ENCODE measurements at regions not wholly inside any gene's neighbourhood (a gene's known extent, or its start where the extent isn't known, plus 50 kb on each side); places are given as distances from the start of the nearest gene placed in this dataset.

DNA sequence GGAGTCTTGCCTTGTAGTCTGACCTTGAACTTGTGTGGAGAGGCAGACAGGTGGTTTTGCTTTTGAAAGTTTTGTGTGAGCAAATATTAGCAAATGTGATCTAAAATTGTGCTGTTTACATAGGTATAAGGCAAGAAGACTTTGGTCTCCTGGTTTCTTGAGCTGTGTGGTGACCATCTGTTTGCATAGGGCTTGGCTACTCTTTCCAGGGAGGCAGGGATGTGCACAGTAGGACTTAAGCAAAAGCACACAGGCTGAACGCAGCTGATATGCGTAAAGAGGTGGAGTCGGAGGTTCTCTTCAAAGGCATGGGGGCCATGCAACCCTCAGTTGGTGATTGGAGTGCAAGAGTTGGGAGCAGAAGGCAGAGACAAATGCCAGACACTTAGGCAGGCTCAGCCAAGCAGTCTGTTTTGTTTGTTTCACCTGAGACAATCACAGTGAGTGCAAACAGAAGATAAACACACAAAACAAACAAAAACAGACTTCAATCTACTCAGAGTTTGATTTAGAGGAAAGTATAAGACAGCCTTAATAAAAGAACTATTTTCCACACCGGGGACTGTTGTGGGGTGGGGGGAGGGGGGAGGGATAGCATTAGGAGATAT lies 744.2 kb downstream of the MTRR start:
- Histone ChIP-seq H2AFZ (ENCODE audit: control insufficient read depth, low read length) (no peak overlapping the region), H3K4me3 (ENCODE audit: control insufficient read depth in 2 of 3, extremely low read depth in 1 of 3, insufficient read depth in 2 of 3, low read depth in 1 of 3, low read length in 3 of 3) (no peak overlapping the region), H3K9me3 (ENCODE audit: control insufficient read depth, low read depth, low read length) (peaks cover 2% of the 10 kb centered on the region), H4K20me1 (ENCODE audit: control insufficient read depth, extremely low read depth, insufficient read depth, low read length) (no peaks in the 10 kb centered on the region), H3K4me2 (ENCODE audit: control insufficient read depth, extremely low read depth, insufficient read depth, low read depth, low read length) (no peak overlapping the region), H3K36me3 (ENCODE audit: control insufficient read depth in 2 of 2, extremely low read depth in 1 of 2, insufficient read depth in 2 of 2, low read length in 2 of 2) (no peaks in the 10 kb centered on the region), H3K27me3 (ENCODE audit: control insufficient read depth, extremely low read depth, insufficient read depth, low read length) (no peaks in the 10 kb centered on the region), H3K9me1 (ENCODE audit: control insufficient read depth, extremely low read depth, insufficient read depth, low read length) (no peaks in the 10 kb centered on the region), H3K79me2 (ENCODE audit: control insufficient read depth, insufficient read depth, low read length) (no peaks in the 10 kb centered on the region), H3K4me1 (ENCODE audit: control insufficient read depth, extremely low read depth, insufficient read depth, low read length) (no peaks in the 10 kb centered on the region), H3K9ac (ENCODE audit: control insufficient read depth, extremely low read depth, insufficient read depth, low read length) (no peak overlapping the region), H3K27ac (ENCODE audit: control insufficient read depth, insufficient read depth, low read length) (no peak overlapping the region)
- TF ChIP-seq EZH2 (IDR thresholded peaks at IDR 0.05; ENCODE audit: low read length), result no peak
- no peak for TF ChIP-seq CTCF (optimal IDR thresholded peaks at IDR 0.05 in 1 of 3, IDR thresholded peaks at IDR 0.05 in 1 of 3, conservative IDR thresholded peaks at IDR 0.05 in 1 of 3; ENCODE audit: extremely low read depth in 1 of 3, insufficient read depth in 2 of 3, low read length in 3 of 3)
- no peak for DNase-seq (ENCODE audit: low read depth, low spot score)
- dilution Hi-C loops (cut with MboI; ENCODE audit: extremely low pct_ligation_motif_present, low sequenced_read_pairs), result no loop called here
- FAIRE-seq, result no peak

DNA sequence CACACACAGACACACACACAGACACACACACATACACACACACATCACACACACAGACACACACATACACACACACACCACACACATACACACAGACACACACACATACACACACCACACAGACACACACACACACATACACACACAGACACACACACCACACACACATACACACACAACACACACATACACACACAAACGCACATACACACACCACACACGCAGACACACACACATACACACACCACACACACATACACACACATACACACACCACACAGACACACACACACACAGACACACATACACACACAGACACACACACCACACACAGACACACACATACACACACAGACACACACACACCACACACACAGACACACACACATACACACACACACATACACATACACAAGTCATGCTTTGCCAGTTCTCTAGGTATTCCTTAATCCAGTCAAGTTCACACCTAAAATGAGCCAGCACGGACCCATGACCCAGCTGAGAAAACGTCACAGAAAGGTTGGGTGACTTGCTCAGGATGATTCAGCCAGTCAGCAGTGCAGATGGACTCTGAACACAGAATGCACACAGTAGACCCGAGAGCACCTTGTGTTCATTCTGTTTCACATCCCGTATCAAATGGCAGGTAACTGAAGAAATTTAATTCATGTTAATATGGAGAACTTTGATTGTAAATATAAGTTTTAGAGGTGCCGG lies 746.4 kb downstream of the MTRR start:
- no peak overlapping the region for H3K4me3 ChIP-seq (ENCODE audit: control insufficient read depth in 2 of 3, extremely low read depth in 1 of 3, insufficient read depth in 2 of 3, low read depth in 1 of 3, low read length in 3 of 3)
- no peaks in the 10 kb centered on the region for H3K9me1 ChIP-seq (ENCODE audit: control insufficient read depth, extremely low read depth, insufficient read depth, low read length)
- dilution Hi-C loops (cut with MboI; ENCODE audit: extremely low pct_ligation_motif_present, low sequenced_read_pairs), result no loop called here

More for the DNA sequence above, 746.4 kb downstream of the MTRR start:
- Histone ChIP-seq H2AFZ (ENCODE audit: control insufficient read depth, low read length) (no peak overlapping the region), H3K27me3 (ENCODE audit: control insufficient read depth, extremely low read depth, insufficient read depth, low read length) (no peaks in the 10 kb centered on the region), H3K9ac (ENCODE audit: control insufficient read depth, extremely low read depth, insufficient read depth, low read length) (no peak overlapping the region), H3K36me3 (ENCODE audit: control insufficient read depth in 2 of 2, extremely low read depth in 1 of 2, insufficient read depth in 2 of 2, low read length in 2 of 2) (no peaks in the 10 kb centered on the region), H3K27ac (ENCODE audit: control insufficient read depth, insufficient read depth, low read length) (no peak overlapping the region), H4K20me1 (ENCODE audit: control insufficient read depth, extremely low read depth, insufficient read depth, low read length) (no peaks in the 10 kb centered on the region), H3K4me1 (ENCODE audit: control insufficient read depth, extremely low read depth, insufficient read depth, low read length) (no peaks in the 10 kb centered on the region), H3K4me2 (ENCODE audit: control insufficient read depth, extremely low read depth, insufficient read depth, low read depth, low read length) (no peak overlapping the region), H3K9me3 (ENCODE audit: control insufficient read depth, low read depth, low read length) (peaks cover 2% of the 10 kb centered on the region), H3K79me2 (ENCODE audit: control insufficient read depth, insufficient read depth, low read length) (no peaks in the 10 kb centered on the region)
- DNase-seq (ENCODE audit: low read depth, low spot score), result no peak
- FAIRE-seq, result no peak
- TF ChIP-seq CTCF (optimal IDR thresholded peaks at IDR 0.05 in 1 of 3, IDR thresholded peaks at IDR 0.05 in 1 of 3, conservative IDR thresholded peaks at IDR 0.05 in 1 of 3; ENCODE audit: extremely low read depth in 1 of 3, insufficient read depth in 2 of 3, low read length in 3 of 3), result no peak
- TF ChIP-seq EZH2 (IDR thresholded peaks at IDR 0.05; ENCODE audit: low read length), result no peak

All from keratinocyte (primary cell).